ENCODE measurements at regions not wholly inside any gene's neighbourhood (a gene's known extent, or its start where the extent isn't known, plus 50 kb on each side); places are given as distances from the start of the nearest gene placed in this dataset.
"Not testable (repeated sequence)": the region's sequence is repeated elsewhere in the genome, so short reads cannot be mapped to it uniquely, and the experiment has no call there.

GRCh38 chr2:39960681-39961080, 181.6 kb upstream of the THUMPD2 start:
- TF ChIP-seq POLR2A (conservative IDR thresholded peaks at IDR 0.05); MED1 (CRISPR knock-in tag; IDR thresholded peaks at IDR 0.05; ENCODE audit: borderline replicate concordance); EZH2 (IDR thresholded peaks at IDR 0.05; ENCODE audit: borderline replicate concordance, low read depth, low read length); MYC (IDR thresholded peaks at IDR 0.05; ENCODE audit: low read depth, low read length); MYC (CRISPR knock-in tag; IDR thresholded peaks at IDR 0.05; ENCODE audit: borderline replicate concordance, low read depth); HLTF (IDR thresholded peaks at IDR 0.05); MTA2 (IDR thresholded peaks at IDR 0.05; ENCODE audit: low read depth); CTCF (IDR thresholded peaks at IDR 0.05 in 2 of 3, conservative IDR thresholded peaks at IDR 0.05 in 1 of 3; ENCODE audit: insufficient read depth in 2 of 3, low read depth in 1 of 3, low read length in 3 of 3): not testable (repeated sequence)
